Anterior cingulate cortex (tissue), 58 donors: ENCODE measurements at regions not wholly inside any gene's neighbourhood (a gene's known extent, or its start where the extent isn't known, plus 50 kb on each side); places are given as distances from the start of the nearest gene placed in this dataset.
"Not testable (repeated sequence)": the region's sequence is repeated elsewhere in the genome, so short reads cannot be mapped to it uniquely, and the experiment has no call there.

Source experiments
- DNase-seq, 58 donors: peaks; one replicate each; lab custom pipeline; 2025; lab: John Stamatoyannopoulos, UW

DNA sequence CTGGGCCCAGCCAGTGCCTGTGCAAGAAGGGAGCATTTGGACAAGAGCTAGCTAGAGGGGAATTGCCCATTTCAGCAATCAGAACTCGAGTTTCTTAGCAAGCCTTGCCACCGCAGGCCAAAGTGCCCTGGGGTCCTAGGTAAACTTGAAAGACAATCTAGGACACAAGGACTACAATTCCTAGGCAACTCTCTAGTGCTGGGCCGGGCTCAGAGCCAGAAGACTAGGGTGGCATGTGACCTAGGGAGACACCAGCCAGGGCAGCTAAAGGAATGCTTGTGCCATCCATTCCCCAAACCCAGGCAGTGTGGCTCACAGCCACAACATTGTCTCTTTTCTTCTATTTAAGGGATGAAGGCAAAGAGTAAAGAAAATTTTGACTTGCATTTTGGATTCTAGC is 205.0 kb downstream of the BMP4 start:
- DNase-seq: peak in 1 of 58 donors; percentile 1

DNA sequence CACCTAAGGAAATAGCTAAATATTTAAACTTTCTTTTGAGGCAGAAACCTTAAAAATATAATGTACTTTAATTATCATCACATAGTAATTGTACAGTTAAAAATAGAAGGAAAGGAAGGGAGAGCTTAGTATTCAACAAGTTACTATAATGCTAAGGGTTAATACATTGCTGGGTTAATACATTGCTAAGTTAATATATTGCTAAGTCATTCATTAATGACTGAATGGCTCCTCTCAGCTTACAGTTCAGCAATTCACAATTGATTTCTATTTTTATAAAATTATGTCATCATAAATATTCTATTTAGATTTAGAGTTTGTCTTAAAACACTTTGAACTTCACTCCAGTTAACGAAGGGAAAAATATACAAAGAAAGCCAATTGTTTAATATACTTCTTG is 207.9 kb downstream of the BMP4 start:
- no peak for DNase-seq

DNA sequence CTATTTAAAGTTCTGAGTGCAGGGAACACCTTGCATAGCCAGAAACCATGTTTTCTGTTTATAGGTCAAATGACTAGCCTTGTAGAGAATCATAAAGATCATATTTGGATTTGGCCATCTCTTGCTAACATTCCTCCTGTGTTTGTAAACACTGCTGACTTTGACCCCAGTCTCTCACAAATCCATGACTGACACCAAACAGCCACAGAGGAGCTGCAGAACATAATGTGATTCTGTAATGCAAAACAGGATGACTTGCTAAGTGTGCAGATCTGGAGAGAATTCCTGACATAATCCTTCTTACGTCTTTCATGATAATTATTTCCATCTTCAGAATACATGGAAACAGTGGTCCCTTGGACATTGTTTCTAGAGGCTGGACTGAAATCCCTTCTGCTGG is 211.8 kb downstream of the BMP4 start:
- DNase-seq: no peak

DNA sequence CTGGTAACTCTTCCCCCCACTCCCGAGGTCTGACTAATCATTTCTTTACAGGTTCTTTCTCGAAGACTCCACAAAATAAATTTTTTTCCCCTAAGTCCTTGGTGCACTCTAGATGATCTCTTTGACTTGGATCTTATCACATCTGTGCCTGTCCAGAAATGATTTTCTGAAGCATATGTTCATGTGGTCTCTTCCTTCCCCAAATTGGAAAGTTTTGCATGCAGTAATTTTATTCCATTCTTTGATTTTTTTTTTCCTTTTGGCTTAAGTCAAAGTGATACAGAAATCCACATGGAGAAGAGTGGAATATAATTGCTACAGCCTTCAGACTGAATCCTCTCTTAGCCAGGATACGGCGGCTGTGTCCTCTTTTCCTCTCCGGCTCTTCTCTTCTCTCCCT is 213.3 kb downstream of the BMP4 start:
- DNase-seq: no peak

DNA sequence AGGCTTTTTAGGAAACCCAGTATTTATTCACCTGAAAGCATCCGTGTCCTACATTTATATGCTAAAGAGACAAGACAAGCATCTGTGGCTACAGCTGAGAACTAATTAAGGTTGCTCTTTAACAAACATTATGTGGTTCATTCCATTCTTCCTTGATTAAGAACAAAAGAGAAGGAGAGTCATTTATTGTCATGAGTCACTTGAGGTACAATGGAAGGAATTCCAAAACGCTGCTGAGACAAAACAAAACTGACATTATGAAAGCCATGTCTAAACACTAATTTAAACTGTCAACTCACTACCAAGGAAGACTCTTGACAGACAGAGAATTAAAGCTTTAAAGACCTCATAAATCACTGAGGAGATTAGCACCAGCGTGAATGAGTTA is 214.4 kb downstream of the BMP4 start:
- DNase-seq: no peak

DNA sequence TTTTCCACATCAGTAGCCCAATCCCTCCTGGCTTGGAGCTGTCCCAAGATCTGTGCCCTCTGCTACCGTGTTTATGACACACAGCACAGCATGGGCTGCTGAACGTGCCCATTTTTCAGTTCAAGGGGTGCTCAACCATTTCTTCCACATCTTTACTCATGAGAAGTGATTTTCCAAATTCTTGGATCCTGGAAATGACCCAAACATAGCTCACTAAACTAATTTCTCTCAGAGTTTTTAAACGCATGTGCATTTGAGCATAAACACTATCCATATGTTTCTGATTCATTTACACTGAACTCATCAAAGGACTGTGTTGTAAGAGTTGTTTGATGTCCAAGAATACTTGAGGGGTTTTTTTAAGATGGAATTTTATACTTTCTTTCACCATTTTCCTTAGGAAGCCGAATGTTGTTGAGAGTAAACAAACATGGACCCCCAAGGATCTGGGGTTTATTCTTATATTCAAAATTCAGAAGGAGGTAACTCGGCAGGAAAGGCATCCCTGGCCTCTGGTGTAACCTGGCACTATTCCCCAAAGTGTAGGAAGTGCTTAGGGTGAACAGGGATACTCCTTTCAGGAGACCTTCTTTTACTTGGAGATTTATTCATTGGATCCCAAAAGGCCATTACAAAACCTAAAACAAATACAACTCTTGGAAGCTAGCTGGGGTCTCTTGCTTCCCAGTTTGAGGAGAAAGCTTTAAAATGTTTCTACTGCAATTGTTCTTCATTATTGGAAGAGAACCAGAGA is 215.0 kb downstream of the BMP4 start:
- no peak for DNase-seq

DNA sequence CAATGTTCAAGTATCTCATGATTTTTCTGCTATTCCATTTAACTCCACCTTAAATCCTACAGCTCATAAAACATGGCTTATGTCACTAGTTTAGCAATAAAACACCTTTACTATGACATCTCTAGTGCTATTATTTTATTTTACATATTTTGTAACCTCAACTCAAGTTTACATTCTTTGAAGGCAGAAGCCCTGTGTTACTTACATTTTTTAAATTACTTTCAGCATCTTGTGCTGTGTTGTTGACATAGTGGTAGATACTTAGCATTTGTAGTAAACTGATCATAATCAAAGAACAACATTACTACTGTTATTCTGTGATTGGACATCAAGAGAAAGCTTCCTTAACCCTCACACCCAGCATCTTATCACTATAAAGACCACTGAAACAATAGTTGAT is 216.1 kb downstream of the BMP4 start:
- no peak for DNase-seq

DNA sequence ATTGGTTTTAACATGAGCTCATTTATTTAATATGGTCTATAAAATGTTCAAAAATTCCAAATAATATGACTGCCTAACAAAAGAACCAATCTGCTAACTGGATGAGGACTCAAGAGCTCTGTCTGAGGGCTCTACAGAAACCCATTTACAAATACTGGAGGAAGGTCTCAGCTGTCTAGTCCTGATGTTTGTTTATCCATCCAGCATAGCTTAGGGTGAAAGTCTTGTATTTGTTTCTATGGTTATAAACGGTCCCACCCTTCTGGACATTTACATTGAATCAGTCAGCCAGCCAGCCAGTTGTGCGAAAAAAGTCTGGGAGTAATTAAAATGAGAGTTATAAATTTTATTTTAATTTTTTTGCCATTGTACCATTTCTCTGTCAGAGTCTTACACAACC is 220.7 kb downstream of the BMP4 start:
- no peak for DNase-seq

DNA sequence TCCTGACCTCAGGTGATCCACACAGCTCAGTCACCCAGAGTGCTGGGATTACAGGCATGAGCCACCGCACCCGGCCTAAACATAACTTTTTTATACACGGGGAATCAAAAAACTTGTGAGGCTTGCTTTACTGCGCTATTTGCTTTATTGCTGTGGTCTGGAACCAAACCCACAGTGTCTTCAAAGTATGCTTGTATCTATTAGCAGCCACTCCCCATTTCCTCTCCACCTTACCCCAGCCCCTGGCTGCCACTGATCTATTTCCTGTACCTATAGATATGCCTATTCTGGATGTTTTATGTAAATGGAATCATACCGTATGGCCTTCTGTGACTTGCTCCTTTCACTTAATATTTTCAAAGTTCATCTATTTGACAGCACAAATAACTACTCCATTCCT is 233.4 kb downstream of the BMP4 start:
- no peak for DNase-seq

DNA sequence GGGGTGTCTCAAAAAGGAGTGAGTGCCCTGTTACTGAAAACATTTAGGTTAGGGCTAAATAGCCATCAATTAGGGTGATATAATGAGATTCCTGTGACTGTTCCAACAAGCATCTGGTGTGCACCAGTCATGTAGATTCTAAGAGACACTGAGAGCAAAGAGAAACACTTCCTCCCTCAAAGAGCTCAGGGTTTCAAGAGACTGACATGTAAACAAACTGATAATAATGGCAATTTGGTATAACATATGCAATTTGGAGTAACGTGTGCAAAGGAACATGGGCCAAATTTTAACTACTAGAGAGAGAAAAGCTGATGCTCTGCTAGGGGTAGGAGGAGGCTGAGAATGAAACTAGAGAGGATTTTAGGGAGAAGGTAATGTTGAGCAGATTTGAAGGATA is 237.1 kb downstream of the BMP4 start:
- no peak for DNase-seq

DNA sequence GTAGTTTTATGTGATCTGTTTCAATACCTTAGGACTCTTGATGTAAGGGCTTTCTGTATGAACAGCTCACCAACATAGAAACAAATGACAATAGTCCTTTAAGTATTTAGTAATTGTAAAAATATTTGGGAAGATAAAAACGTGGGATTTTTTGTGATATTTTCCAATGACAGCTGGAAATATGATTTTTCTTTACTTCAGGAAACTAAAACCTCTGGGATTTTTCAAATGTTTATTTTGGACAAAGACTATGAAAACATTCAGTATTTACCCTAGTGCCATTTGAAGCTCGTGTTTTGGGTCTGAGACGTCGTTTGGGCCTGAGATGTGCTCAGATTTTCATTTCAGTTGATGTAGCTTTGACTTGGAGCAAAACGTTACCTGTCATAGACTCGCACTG is 240.0 kb downstream of the BMP4 start:
- DNase-seq: no peak

DNA sequence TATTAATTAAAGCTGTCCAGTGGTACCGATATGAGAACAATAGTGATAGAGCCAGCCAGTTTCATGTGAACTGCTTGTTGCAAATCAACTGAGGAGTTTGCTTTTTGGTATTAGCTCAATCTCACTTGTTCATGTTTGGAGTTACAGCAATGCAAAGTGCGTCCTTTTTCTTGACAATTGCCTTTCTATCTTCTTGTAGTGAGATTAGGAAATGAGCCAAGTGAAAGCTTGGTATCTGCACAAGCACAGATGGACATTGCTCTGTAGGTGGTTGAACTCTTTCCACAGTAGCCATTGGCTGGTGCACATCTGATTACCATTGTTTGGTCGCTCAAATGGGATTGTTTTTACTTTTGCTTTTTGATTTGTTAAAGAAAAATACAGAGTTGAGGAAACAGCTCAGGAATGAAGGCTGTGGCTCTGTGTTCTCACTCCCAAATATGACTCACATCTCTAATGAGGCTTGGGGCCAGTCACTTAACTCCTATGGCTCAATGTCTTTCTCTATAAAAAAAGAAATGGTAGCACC is 241.4 kb downstream of the BMP4 start:
- DNase-seq: no peak

DNA sequence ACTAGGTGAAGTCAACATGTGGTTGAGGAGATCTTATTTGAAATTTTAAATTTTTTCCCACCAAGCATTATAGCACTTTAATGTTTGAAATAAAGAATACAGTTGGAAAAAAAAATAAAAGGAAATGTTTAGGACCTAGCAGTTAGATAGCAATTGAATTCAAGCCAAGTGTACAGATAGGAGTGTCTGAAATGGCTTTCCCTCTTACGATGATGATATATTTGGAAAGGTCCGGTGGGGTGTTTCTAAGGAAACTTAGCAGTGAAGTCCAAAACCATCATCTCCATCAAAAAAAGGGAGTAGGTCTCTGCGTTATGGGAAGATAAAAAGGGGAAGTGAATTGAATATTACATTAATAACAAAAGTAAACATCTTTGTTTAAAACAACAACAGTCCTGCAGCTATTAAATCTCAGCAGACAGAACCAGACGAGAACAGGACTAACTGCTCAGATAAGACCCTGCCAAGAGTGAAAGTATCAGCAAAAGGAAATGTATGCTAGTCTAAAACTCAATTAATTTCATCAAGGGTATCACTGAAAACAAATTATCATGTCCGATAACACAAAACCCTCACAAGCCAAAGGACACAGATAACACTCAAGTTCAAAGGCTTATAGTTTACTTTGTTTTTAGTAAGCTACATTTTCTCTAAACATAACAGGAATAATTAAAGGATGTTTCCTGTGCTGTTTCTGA is 242.0 kb downstream of the BMP4 start:
- no peak for DNase-seq

DNA sequence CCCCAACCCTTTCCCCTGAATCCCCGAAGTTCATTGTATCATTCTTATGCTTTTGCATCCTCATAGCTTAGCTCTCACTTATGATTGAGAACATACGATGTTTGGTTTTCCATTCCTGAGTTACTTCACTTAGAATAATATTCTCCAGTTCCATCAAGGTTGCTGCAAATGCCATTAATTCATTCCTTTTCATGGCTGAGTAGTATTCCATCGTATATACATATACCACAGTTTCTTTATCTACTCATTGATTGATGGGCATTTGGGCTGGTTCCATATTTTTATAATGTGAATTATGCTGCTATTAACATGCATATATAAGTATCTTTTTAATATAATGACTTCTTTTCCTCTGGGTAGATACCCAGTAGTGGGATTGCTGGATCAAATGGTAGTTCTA is 243.7 kb downstream of the BMP4 start:
- DNase-seq: not testable (repeated sequence)

DNA sequence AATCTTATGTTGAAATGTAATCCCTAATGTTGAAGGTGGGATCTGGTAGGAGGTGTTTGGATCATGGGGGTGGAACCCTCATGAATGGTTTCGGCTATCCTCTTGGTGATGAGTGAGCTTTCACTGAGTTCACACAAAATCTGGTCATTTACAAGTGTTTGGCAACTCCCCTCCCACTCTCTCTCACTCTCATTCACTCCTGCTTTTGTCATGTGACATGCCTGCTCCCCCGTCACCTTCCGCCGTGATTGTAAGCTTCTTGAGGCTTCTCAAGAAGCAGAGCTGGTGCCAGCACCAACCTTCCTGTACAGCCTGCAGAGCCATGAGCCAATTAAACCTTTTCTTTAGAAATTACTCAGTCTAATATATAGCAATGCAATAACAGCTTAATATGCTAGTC is 245.4 kb downstream of the BMP4 start:
- DNase-seq: no peak

DNA sequence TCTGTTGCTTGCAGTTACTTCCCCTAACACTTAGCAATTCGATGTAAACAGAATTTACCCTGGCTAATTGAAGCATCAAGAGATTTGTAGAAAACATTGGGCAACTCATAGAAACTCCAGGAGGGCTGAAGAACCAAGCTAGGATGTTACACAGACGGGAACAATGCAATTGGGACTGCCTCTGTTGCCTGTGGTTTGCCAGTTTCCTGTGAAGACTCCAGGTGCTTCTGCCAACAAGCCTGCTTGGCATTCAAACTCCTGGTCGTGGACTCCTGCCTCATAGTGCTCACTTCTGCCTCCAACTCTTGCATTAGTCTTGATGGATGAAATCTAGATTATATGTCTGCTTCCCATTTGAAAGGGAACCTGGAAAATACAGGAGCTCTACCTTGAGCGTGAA is 246.0 kb downstream of the BMP4 start:
- no peak for DNase-seq

DNA sequence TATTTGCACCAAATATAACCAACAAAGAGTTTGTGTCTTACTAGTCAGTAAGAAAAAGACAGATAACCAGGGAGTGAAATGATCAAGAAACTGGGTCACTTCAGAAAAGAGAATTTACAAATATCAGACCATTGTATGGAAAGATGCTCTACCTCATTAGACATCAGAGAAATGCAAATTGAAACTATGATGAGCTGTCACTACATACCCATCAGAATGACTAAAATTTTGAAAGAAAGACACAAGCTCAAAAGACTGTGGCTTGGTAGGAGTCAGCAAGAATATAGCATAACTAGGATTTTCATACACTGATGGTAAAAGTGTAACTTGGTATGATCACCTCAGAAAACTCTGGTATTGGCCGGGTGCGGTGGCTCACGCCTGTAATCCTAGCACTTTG is 247.2 kb downstream of the BMP4 start:
- no peak for DNase-seq

DNA sequence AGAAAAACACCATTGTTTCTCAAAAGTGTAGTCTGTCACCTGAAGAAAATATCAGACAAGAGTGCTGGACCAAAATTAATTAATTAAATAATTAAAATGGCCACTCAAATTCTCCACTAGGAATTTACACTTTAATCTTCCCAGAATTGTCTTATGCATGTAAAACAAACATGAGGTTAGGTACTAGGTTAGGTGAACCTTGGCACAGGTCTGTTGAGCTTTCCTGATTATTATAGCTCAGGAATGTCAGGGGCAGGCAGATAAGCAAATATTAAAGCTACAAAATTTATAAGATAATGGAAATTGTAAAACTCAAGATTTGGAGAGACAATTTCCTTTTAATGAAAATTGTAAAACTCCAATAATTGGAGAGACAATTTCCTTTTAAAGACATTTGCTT is 253.2 kb downstream of the BMP4 start:
- no peak for DNase-seq

DNA sequence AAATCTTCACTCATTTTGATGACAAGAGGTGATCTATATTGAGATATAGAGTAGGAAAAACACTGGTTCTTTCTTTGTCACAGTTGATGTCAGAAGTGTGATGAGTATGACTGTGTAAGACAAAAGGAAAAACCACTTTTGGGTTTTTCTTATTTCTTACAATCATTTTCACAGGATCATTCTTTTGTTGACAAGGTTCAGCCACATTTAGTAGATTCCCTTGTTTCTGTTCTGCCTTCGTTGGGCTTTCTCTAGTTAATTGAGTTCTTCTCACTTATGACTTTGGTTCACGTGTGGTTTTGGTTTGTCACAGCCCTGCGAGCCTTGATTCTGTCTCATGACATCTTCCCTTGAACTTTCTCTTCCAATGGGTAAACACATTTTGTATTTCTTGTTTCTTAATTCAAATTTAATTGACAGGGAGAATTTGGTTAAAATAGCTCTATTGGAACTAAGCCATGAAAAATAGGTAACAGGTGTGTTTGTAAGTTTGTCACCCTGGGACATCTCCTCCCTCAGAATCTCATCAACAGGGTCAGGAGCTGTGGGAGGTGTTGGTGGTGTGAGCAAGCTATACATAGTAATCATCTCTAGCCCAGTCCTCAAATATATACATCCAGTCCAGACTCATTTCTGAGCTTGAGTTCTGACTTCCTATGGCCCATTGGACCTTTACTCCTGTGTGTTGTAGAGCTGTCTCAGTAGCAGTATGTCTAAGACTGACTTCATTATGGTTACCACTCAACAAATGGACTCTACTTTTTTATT is 255.3 kb downstream of the BMP4 start:
- DNase-seq: no peak

DNA sequence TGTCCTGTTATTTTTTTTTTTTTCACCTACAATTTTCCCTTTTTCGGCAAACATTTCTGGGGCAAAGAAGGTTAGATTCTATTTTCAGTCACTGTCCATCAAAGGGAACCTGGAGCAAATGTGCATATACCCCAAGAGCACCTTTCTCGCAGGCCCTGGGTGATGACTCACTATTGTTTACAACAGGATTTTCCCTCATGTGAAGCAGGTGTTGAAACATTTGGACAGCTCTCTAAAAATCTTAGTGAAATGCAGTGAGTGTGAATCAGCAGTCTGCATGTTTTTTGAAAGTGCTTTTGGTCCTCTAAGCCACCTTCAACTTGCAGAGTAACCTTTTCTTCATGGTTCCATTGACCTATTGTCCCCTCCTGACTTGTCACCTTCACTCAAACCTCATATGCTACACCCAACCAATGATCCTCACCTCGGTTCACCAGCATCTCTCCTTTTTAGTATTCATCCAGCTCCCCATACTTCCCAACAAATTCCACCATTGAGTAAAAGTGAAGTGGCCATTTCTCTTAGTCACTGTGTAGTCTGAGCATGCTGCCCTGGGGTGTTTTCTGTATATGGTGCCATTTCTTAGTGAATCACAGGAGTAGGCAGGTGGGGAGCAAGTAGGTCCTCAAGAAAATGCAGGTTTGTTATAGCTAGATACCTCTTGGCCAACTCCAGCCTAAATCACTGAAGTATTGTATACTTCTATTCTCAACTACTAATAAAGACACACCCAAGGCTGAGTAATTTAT is 260.2 kb downstream of the BMP4 start:
- no peak for DNase-seq
